Smooth muscle cell of the brain vasculature (primary cell): ENCODE measurements at regions not wholly inside any gene's neighbourhood (a gene's known extent, or its start where the extent isn't known, plus 50 kb on each side); places are given as distances from the start of the nearest gene placed in this dataset.

ENCODE experiments used
- DNase-seq: peaks from one replicate; pipeline ENCODE4 v3.0.0-alpha.2; 2012; ENCODE audit warnings: low read depth, low spot score

DNA sequence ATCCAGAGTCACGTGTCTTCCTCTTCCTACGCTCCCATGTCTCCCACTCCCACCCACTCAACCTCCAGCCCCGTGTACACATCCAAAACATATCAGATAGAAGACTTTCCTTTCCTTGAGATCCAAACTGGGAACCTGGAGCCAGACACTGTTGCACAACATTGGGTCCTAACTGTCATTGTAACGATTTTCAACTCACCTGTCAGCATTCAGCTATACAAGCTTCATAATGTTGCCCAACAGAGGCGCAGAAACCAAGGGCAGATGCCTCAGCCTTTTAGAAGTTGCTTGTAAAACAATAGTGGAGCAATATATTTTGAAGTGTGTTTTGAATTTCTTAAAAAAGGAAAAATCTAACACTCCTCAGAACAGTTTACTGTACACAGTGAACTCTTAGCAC lies 84.9 kb upstream of the GLIS3 start:
- no peak for DNase-seq

DNA sequence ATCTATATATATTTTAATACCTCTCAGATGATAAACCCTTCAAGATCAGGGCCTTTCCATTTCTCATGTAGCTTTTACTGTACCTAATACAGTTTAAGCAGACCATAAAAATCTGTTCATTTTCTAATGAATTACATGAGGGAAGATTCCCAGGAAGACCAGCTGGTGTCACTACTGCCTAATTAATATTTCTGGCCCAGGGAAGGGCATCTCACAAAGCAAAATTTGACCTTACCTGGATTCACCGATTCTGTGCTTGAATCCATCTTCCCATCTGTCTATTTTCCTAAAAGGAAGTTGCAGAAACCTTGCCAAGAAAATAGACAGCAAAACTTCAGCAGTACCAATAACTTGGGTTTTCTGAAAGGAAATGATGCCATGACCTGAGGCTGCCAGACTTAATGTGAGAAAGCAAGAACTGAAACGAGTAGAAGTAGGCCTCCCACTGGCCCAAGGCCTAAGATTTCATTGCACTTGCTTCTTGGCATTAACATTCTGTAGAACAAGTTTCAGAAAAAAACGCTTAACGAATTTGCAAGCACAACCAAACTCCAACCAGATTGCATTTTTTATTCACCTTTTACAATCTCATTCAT lies 83.0 kb upstream of the GLIS3 start:
- DNase-seq, result no peak

DNA sequence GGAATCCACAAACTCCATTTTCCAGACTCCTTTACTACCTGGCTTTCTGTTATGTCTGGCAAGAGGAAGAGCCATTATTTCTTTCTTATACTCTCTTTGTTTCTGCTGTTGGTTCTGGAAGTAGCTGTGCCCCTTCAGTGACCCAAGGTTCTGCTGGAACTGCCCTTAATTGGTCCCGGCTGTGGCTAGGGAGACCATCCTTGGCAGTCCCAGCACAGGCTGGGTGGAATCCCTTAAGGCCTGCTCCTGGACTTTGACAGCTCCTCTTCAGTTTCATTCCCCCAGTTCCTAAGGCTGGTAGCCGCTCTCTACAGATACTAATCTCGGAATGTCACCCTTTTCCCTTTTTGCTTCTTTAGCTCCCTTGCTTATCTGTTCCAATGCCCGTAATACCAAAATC lies 81.9 kb upstream of the GLIS3 start:
- DNase-seq, result no peak

GRCh38 chr9:4380406-4380805 lies 80.5 kb upstream of the GLIS3 start:
- DNase-seq, result no peak

DNA sequence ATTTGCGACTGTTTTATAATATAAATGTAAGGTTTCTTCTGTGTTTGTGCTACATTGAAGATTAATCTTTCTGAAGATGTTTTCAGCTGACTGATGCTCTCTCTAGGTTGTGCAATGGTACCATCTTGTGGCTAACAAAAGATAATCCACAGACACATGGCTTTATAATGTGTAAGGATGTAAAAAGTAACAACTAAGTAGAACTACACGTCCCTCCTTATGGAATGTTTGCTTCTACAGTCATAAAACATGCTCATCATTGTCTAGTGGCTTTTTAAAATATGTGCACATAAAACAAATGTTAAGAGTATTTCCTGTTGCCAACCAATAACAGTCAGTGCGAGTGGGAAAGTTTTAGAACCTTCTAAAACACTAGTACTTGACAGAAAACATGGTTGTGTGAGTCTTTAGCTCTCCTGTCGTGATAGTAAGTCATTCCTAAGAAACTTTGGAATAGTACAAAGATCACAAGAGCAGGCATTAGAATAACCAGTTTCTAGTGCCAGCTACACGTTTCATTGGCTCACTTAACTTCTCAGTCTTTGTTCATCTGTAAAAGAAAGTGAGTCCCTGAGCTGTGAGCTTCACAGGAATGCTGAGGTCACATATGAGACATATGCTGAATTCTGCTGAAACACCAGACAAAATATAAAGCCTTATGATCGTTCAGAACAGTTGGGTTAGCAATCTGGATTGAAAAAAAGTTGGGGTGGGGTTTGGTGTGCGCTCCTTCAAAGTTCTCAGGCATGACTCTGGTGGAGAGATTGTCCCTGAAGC lies 75.7 kb upstream of the GLIS3 start:
- DNase-seq, result peak; percentile 29

GRCh38 chr9:4371108-4371507 lies 71.2 kb upstream of the GLIS3 start:
- no peak for DNase-seq

- no peak for DNase-seq
These were observed 70.6 kb upstream of the GLIS3 start for GRCh38 chr9:4370501-4370900.

DNA sequence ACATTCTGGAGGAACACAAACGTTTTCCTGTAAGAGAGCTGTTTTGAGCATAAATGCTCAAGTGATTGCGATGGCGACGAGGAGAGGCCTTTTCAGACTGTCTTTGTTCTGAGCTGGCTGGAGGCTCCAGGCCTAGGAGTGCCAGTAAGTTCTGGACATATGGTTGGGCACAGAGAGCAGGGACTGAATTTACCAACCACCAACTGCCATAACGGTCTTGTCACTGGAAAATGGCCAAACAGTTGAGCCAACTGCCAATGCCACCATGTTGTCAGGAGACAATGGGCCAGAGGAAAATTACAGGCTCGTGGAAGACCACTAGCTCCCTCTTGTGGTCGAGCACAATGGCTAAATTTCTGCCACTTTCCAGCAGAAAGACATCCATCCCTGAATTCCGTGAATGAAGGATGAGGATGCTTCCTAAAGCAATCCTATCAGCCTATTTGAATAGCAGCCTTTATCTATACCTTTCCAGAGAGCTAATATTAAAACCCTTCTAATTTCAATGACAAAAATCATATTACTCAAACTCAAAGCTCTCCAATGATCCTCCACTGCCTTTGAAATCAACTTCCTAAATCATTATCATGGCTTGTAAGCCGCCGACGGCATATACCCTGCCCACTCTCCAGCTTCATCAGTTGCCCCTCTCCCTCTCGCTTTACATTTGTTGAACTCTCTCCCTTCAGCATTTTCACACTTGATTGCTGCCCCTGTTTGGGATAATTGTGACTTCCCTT lies 66.9 kb upstream of the GLIS3 start:
- DNase-seq, result no peak

DNA sequence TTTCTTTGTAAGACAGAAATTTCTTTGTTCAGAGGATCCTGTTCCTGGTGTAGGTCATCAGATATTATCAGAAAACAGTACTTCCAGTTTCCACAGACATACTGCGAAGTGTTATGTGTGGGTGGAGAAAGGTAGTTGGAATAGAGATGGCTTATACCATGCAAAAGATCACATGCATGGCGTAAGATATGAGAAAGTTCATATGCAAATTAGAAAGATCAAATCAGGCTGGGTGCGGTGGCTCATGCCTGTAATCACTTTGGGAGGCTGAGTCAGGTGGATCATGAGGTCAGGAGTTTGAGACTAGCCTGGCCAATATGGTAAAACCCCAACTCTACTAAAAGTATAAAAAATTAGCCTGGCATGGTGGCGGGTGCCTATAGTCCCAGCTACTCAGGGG lies 65.2 kb upstream of the GLIS3 start:
- no peak for DNase-seq

GRCh38 chr9:4362281-4362680 lies 62.4 kb upstream of the GLIS3 start:
- DNase-seq, result no peak

- DNase-seq, result no peak
These were observed 59.1 kb upstream of the GLIS3 start for GRCh38 chr9:4359016-4359415.

DNA sequence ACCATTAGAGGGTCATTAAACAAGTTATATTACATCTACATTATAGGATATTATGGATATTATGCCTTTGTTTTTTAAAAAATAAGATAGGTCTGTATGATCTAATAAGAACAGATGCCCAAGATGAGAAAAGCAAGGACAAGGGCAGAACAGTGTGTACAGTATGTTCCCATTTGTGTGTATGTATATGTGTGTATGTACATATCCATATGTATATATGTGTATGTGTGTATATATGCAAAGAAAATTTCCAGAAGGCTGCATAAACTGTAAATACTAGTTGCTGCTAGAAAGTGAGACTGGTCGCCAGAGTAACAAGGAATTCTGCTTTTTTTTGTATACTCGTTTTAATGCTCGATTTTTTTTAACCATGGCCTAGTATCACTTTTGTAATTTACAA lies 58.1 kb upstream of the GLIS3 start:
- no peak for DNase-seq

DNA sequence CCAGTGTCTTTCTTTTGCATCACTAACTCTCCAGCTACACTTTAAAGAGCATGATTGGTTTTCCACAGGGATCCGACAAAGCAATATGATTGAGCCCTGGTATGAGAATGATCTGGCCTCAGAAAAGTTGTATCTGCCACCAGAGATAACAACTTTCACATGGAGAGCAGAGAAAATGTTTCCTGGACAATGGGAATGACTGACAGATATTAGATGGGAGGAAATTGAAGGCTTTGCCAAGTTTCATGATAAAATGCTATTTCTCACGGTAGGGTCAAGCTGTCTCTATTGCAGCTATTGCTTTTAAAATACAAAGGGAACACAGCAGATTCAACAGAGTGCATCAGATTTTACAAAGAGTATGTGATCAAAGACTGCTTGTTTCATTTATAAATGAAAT lies 56.4 kb upstream of the GLIS3 start:
- DNase-seq, result no peak

DNA sequence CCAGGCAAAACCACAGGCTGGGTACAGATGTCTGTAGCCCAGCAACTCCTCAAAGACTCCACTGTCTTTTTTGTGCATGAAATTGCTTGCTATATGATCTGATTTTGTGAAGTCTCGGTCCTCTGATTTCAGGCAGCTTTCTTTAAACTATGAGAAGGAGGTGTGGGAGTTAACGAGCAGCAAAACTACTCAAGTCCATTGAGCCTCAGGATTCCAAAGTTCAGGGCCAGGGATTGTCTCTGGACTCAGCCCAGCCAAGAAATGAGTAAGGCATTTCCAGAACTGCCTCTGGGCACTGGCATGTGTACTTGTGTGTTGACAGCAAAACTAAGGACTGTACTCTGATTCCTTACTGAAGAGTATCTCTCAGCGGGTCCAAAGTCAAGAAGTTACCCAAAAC lies 53.4 kb upstream of the GLIS3 start:
- no peak for DNase-seq

DNA sequence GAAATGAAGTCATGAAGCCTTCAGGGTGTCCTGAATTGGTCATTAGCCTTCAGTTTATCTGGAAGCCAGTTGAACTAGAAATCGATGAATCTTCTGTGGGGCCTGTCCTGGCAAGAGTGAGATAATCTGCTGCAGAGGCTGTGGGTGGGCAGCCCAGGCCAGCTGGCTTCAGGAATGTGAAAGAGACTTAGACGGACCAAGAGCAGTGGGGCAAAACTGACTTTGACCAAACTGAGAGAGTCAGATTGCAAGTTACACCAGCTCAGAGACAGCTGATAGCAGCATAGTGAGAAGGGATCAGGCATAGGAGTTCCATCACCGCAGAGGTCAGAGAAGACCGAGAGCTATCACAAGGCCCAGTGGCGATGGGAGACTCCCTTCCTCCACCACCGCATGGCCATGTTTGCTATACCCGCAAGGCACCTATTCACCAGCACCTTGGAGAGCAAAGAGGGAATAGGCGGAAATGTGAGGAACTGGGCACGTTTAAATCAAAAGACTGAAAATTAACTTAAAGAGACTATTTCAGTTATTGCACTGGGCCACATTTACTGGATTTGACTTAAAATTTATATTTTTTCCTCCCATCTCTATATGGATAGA lies 50.0 kb upstream of the GLIS3 start:
- no peak for DNase-seq
